ENCODE measurements at regions not wholly inside any gene's neighbourhood (a gene's known extent, or its start where the extent isn't known, plus 50 kb on each side); places are given as distances from the start of the nearest gene placed in this dataset.

- Histone ChIP-seq H4K8ac (ENCODE audit: extremely low read depth, insufficient read depth, low read length) (no peak overlapping the region), H3K27ac (ENCODE audit: low read depth, low read length) (no peak overlapping the region), H2AFZ (ENCODE audit: low read length) (no peak overlapping the region), H2AK5ac (ENCODE audit: low read depth, low read length) (no peak overlapping the region), H3K4me1 (replicated peaks in 1 of 4; ENCODE audit: control insufficient read depth in 3 of 4, insufficient read depth in 4 of 4, low read length in 3 of 4) (no peaks in the 10 kb centered on the region), H4K5ac (ENCODE audit: insufficient read length, low read depth, low read length) (no peak overlapping the region), H2BK15ac (ENCODE audit: low read length) (no peak overlapping the region), H2BK20ac (ENCODE audit: low read length) (no peak overlapping the region), H3K9me3 (ENCODE audit: insufficient read depth in 2 of 2, low read depth in 1 of 2, low read length in 1 of 2) (peaks cover 76 to 89% of the 10 kb centered on the region in 2 experiments), H3K79me1 (ENCODE audit: low read depth, low read length) (no peaks in the 10 kb centered on the region), H3K36me3 (ENCODE audit: control insufficient read depth in 2 of 4, insufficient read depth in 4 of 4, low read length in 3 of 4) (no peaks in the 10 kb centered on the region), H3K4ac (replicated peaks; ENCODE audit: insufficient read length, low read depth, low read length) (no peak overlapping the region), H3K56ac (replicated peaks; ENCODE audit: insufficient read length, low read depth, low read length) (no peak overlapping the region), H4K91ac (replicated peaks; ENCODE audit: insufficient read length, low read length) (no peak overlapping the region), H2BK120ac (replicated peaks; ENCODE audit: low read depth, low read length) (no peak overlapping the region), H3K4me2 (ENCODE audit: insufficient read depth in 1 of 2, low read depth in 2 of 2, low read length in 2 of 2) (no peak overlapping the region), H3K23ac (ENCODE audit: insufficient read length) (no peak overlapping the region), H3K4me3 (ENCODE audit: extremely low read depth in 1 of 4, insufficient read depth in 2 of 4, low read depth in 3 of 4, low read length in 4 of 4) (no peak overlapping the region), H3K79me2 (ENCODE audit: control insufficient read depth in 1 of 2, insufficient read depth in 2 of 2, low read length in 2 of 2) (no peaks in the 10 kb centered on the region), H4K20me1 (replicated peaks in 1 of 2; ENCODE audit: control insufficient read depth in 1 of 2, insufficient read depth in 2 of 2, low read length in 2 of 2) (no peaks in the 10 kb centered on the region), H3K14ac (ENCODE audit: insufficient read length) (no peak overlapping the region), H3K18ac (ENCODE audit: extremely low read depth, low read length) (no peak overlapping the region), H3K27me3 (replicated peaks in 1 of 4; ENCODE audit: control insufficient read depth in 3 of 4, extremely low read depth in 1 of 4, insufficient read depth in 3 of 4, low read length in 3 of 4) (no peaks in the 10 kb centered on the region), H2BK12ac (ENCODE audit: low read depth, low read length) (no peak overlapping the region), H3K23me2 (ENCODE audit: low read depth, low read length) (no peaks in the 10 kb centered on the region), H3K9ac (replicated peaks in 1 of 4; ENCODE audit: extremely low read depth in 1 of 4, low read depth in 3 of 4, low read length in 3 of 4) (no peak overlapping the region), H2BK5ac (ENCODE audit: low read depth, low read length) (no peak overlapping the region)
- ChIA-PET CTCF (ENCODE audit: partially characterized antibody) (no interaction called here), POLR2A (ENCODE audit: partially characterized antibody) (no interaction called here)
- TF ChIP-seq ZNF274 (IDR thresholded peaks at IDR 0.05; ENCODE audit: borderline replicate concordance, extremely low read depth, low read length) = no peak
- no peak for TF ChIP-seq CHD1 (IDR thresholded peaks at IDR 0.05; ENCODE audit: low read depth, low read length)
- no peak for TF ChIP-seq TBP (IDR thresholded peaks at IDR 0.05; ENCODE audit: low read depth, low read length)
- TF ChIP-seq POU5F1 (IDR thresholded peaks at IDR 0.05; ENCODE audit: low read depth, low read length) = no peak
- no peak for TF ChIP-seq BRCA1 (IDR thresholded peaks at IDR 0.05; ENCODE audit: low read depth, low read length)
- DNase-seq (ENCODE audit: low read depth in 1 of 2, low spot score in 2 of 2) (no peak), FAIRE-seq (no peak)
- WGBS, 2 experiments (ENCODE audit: extremely low coverage in 1 of 2, insufficient coverage in 1 of 2, insufficient read length in 1 of 2, insufficient replicate concordance in 2 of 2, low coverage in 1 of 2, low lambda C conversion rate in 2 of 2, missing lambda C conversion rate in 1 of 2) = 85% methylated on average over 11 of the region's 16 CpGs; no CpG with 5 or more reads in 1 of the 2 experiments
These were observed 317.8 kb downstream of the TMEM121 start for GRCh38 chr14:105844047-105844630.

Measured in H1 (cell line).